ENCODE measurements at regions not wholly inside any gene's neighbourhood (a gene's known extent, or its start where the extent isn't known, plus 50 kb on each side); places are given as distances from the start of the nearest gene placed in this dataset.

DNA sequence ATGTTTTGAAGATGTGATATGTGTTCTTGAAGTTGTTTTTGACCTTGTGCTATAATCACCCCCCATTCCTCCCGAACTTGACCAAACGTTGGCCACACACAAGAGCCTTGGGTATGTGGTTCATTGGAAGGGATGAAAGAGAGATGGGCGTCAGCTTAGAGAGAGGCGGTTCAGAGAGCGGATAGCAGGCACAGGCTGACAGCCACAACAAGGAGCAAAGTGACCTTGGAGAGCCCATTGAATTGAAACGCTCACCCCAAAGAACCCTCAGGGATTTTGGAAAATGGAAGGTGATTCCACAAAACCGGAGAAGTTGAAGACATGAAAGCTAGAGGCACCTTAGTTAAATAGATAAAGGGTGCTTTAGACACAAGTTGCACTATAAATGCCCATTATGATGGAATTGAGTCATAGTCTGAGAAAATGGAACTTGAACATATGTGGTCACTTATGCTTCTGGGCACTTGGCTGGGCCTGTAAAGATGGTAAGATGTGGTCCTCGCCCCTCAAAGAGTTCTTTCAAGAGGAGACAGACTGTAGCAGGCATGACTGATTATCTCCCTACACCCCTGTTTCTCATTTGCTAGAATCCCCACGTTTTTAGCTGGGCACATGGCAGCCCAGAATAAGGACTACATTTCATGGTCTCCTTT is 188.5 kb upstream of the HAAO start:
- in situ Hi-C loops (cut with MboI) = no loop called here
- 88% methylated on average over 9 of the region's 9 CpGs for WGBS, 2 experiments (ENCODE audit: low coverage in 1 of 2, low lambda C conversion rate in 2 of 2, missing lambda C conversion rate in 2 of 2)
- no peaks in the 10 kb centered on the region for H3K36me3 ChIP-seq (ENCODE audit: low read depth)

GRCh38 chr2:42979870-42980763 is 187.7 kb upstream of the HAAO start:
- in situ Hi-C loops (cut with MboI) = loop anchor here (10.0 kb wide), 1 partner anchor 245 kb away; the partner anchor contains the start of gene ZFP36L2
- no peak overlapping the region for H2AFZ ChIP-seq
- H3K9me2 ChIP-seq (ENCODE audit: insufficient read depth) = no peaks in the 10 kb centered on the region
- H3K27ac ChIP-seq = no peak overlapping the region
- H3K4me2 ChIP-seq (ENCODE audit: unreplicated experiment) = no peak overlapping the region
- no peak for TF ChIP-seq EZH2 (IDR thresholded peaks at IDR 0.05; ENCODE audit: insufficient read depth, poor library complexity, severe bottlenecking)
- no peak for TF ChIP-seq EZH2phosphoT487 (IDR thresholded peaks at IDR 0.05; ENCODE audit: insufficient read depth, low read depth)
- no peaks in the 10 kb centered on the region for H3K9me3 ChIP-seq (ENCODE audit: low read depth)
- H4K20me1 ChIP-seq (ENCODE audit: insufficient read depth) = no peaks in the 10 kb centered on the region
- no peaks in the 10 kb centered on the region for H3F3A ChIP-seq (ENCODE audit: insufficient read depth)
- no peaks in the 10 kb centered on the region for H3K36me3 ChIP-seq (ENCODE audit: low read depth)
- H3K9ac ChIP-seq = no peak overlapping the region
- no peaks in the 10 kb centered on the region for H3K79me2 ChIP-seq (ENCODE audit: insufficient read depth)
- H3K4me3 ChIP-seq = no peak overlapping the region
- 89 to 91% methylated on average over 15 to 16 of the region's 16 CpGs for WGBS, 2 experiments (ENCODE audit: low coverage in 1 of 2, low lambda C conversion rate in 2 of 2, missing lambda C conversion rate in 2 of 2)
- H3K4me1 ChIP-seq (ENCODE audit: insufficient read depth) = peaks cover 11% of the 10 kb centered on the region
- no peak for DNase-seq
- no peaks in the 10 kb centered on the region for H3K27me3 ChIP-seq (replicated peaks; ENCODE audit: insufficient read depth)

More for the DNA sequence above, 188.5 kb upstream of the HAAO start:
- Histone ChIP-seq H2AFZ (no peak overlapping the region), H3K9me2 (ENCODE audit: insufficient read depth) (no peaks in the 10 kb centered on the region), H3F3A (ENCODE audit: insufficient read depth) (no peaks in the 10 kb centered on the region), H3K4me1 (ENCODE audit: insufficient read depth) (peaks cover 4% of the 10 kb centered on the region; the same call in 1 of the 2 replicates), H3K27me3 (replicated peaks; ENCODE audit: insufficient read depth) (no peaks in the 10 kb centered on the region), H3K4me2 (ENCODE audit: unreplicated experiment) (no peak overlapping the region), H3K27ac (no peak overlapping the region), H3K9me3 (ENCODE audit: low read depth) (no peaks in the 10 kb centered on the region), H3K9ac (no peak overlapping the region), H4K20me1 (ENCODE audit: insufficient read depth) (no peaks in the 10 kb centered on the region), H3K79me2 (ENCODE audit: insufficient read depth) (no peaks in the 10 kb centered on the region), H3K4me3 (no peak overlapping the region)
- TF ChIP-seq EZH2phosphoT487 (IDR thresholded peaks at IDR 0.05; ENCODE audit: insufficient read depth, low read depth) = no peak
- TF ChIP-seq EZH2 (IDR thresholded peaks at IDR 0.05; ENCODE audit: insufficient read depth, poor library complexity, severe bottlenecking) = no peak
- DNase-seq = no peak

DNA sequence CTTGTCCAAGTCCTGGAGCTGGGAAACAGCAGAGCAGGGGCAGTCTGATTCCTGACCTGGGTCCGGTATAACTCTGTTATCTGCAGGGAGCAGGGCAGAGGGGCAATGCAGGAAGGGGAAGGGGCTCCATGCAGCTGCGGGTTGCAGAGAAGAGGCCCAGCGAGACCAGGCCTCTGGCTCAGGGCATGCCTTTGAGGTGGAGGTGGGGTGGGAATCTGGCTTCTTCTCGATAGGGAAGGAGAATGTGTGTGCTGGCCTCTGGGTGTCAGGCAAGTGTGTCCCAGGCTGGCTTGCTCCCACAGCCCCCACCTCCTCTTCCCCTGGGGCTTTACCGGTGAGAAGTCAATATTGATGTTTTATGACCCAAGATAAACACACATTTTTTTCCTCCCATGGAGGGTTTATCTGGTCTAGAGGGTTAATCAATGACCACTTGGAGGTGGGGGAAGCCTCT is 187.1 kb upstream of the HAAO start:
- no peaks in the 10 kb centered on the region for H3K36me3 ChIP-seq (ENCODE audit: low read depth)
- in situ Hi-C loops (cut with MboI) = loop anchor here (10.0 kb wide), 1 partner anchor 245 kb away; the partner anchor contains the start of gene ZFP36L2

GRCh38 chr2:42978887-42979415 is 186.6 kb upstream of the HAAO start:
- H3K4me2 ChIP-seq (ENCODE audit: unreplicated experiment) = no peak overlapping the region
- H3F3A ChIP-seq (ENCODE audit: insufficient read depth) = peaks cover 5% of the 10 kb centered on the region; the same call in 1 of the 2 replicates
- H3K4me3 ChIP-seq = no peak overlapping the region
- H3K79me2 ChIP-seq (ENCODE audit: insufficient read depth) = no peaks in the 10 kb centered on the region
- H3K9me3 ChIP-seq (ENCODE audit: low read depth) = no peaks in the 10 kb centered on the region
- no peaks in the 10 kb centered on the region for H4K20me1 ChIP-seq (ENCODE audit: insufficient read depth)
- no peak for TF ChIP-seq EZH2phosphoT487 (IDR thresholded peaks at IDR 0.05; ENCODE audit: insufficient read depth, low read depth)
- TF ChIP-seq EZH2 (IDR thresholded peaks at IDR 0.05; ENCODE audit: insufficient read depth, poor library complexity, severe bottlenecking) = no peak
- in situ Hi-C loops (cut with MboI) = loop anchor here (10.0 kb wide), 1 partner anchor 246 kb away; the partner anchor contains the start of gene ZFP36L2
- no peak overlapping the region for H3K27ac ChIP-seq
- H3K4me1 ChIP-seq (ENCODE audit: insufficient read depth) = peaks cover 21% of the 10 kb centered on the region
- DNase-seq = no peak
- H3K27me3 ChIP-seq (replicated peaks; ENCODE audit: insufficient read depth) = no peaks in the 10 kb centered on the region
- no peaks in the 10 kb centered on the region for H3K9me2 ChIP-seq (ENCODE audit: insufficient read depth)
- H2AFZ ChIP-seq = no peak overlapping the region
- H3K36me3 ChIP-seq (ENCODE audit: low read depth) = no peaks in the 10 kb centered on the region
- 90 to 92% methylated on average over 7 of the region's 7 CpGs for WGBS, 2 experiments (ENCODE audit: low coverage in 1 of 2, low lambda C conversion rate in 2 of 2, missing lambda C conversion rate in 2 of 2)
- no peak overlapping the region for H3K9ac ChIP-seq

More for the DNA sequence above, 187.1 kb upstream of the HAAO start:
- H3K9me3 ChIP-seq (ENCODE audit: low read depth) = no peaks in the 10 kb centered on the region
- no peaks in the 10 kb centered on the region for H3K27me3 ChIP-seq (replicated peaks; ENCODE audit: insufficient read depth)
- H3K9ac ChIP-seq = no peak overlapping the region
- DNase-seq = no peak
- peaks cover 5% of the 10 kb centered on the region; the same call in 1 of the 2 replicates for H3F3A ChIP-seq (ENCODE audit: insufficient read depth)
- H3K4me2 ChIP-seq (ENCODE audit: unreplicated experiment) = no peak overlapping the region
- WGBS, 2 experiments (ENCODE audit: low coverage in 1 of 2, low lambda C conversion rate in 2 of 2, missing lambda C conversion rate in 2 of 2) = 71% methylated on average over 5 of the region's 5 CpGs
- H3K4me3 ChIP-seq = no peak overlapping the region
- no peak overlapping the region for H3K27ac ChIP-seq
- H3K4me1 ChIP-seq (ENCODE audit: insufficient read depth) = peaks cover 16% of the 10 kb centered on the region
- no peaks in the 10 kb centered on the region for H4K20me1 ChIP-seq (ENCODE audit: insufficient read depth)
- no peak overlapping the region for H2AFZ ChIP-seq
- no peaks in the 10 kb centered on the region for H3K9me2 ChIP-seq (ENCODE audit: insufficient read depth)
- no peak for TF ChIP-seq EZH2phosphoT487 (IDR thresholded peaks at IDR 0.05; ENCODE audit: insufficient read depth, low read depth)
- no peak for TF ChIP-seq EZH2 (IDR thresholded peaks at IDR 0.05; ENCODE audit: insufficient read depth, poor library complexity, severe bottlenecking)
- H3K79me2 ChIP-seq (ENCODE audit: insufficient read depth) = no peaks in the 10 kb centered on the region
